HG03280 (cell line): ENCODE measurements at regions not wholly inside any gene's neighbourhood (a gene's known extent, or its start where the extent isn't known, plus 50 kb on each side); places are given as distances from the start of the nearest gene placed in this dataset.

ENCODE experiments used
- ATAC-seq: cut with Tn5 transposase; IDR thresholded peaks from one replicate; pipeline ENCODE4 v1.9.1; 2021; ENCODE audit warnings: mild to moderate bottlenecking, moderate library complexity; ENCODE audit not compliant: unreplicated experiment

DNA sequence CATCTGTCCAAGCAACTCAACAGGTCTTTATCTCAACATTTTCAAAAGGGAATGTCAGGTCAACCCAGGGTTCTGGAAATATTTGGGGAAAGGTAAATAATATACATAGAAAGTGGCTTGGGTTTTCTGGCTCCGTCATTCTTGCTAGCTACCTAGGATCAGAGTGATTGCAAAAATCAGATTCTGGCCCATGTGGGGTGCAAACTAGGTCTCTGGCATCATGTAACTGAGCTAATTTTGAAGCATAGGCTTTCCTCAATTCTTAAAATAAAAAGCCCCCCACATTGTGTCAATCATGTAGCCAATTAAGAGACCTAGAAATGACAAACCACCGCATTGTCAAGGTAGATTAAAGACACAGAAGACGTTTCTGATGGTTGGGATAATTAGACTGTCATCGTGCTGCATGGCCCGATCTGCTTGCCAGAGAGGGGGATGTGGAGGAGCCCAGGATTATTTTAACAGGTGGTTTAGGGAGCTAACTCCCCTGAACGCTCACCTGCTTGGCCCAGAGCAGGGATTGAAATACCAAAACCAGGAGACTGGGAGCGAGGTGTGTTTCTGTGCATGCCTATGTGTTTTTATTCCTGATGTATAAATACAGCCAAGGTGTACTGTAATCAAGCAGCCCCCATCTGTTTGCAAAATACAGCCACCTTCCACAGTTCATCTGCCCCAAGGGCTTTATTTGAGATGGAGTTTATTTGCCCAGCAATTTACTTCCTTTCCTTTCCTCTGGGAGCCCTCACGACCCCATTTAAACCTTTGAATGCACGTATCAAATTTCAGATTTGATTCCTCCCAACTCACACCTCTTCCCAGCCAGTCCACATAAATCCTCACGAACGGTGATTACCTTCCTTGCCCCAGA, 189.5 kb downstream of the TTC8 start:
- no peak for ATAC-seq

GRCh38 chr14:89014569-89014850, 190.1 kb downstream of the TTC8 start:
- no peak for ATAC-seq

GRCh38 chr14:89015016-89015415, 190.6 kb downstream of the TTC8 start:
- ATAC-seq = no peak

- ATAC-seq = no peak
These were observed 193.0 kb downstream of the TTC8 start for GRCh38 chr14:89017417-89017816.

GRCh38 chr14:89022274-89022673, 197.8 kb downstream of the TTC8 start:
- no peak for ATAC-seq

GRCh38 chr14:89024691-89025090, 200.2 kb downstream of the TTC8 start:
- ATAC-seq = no peak

DNA sequence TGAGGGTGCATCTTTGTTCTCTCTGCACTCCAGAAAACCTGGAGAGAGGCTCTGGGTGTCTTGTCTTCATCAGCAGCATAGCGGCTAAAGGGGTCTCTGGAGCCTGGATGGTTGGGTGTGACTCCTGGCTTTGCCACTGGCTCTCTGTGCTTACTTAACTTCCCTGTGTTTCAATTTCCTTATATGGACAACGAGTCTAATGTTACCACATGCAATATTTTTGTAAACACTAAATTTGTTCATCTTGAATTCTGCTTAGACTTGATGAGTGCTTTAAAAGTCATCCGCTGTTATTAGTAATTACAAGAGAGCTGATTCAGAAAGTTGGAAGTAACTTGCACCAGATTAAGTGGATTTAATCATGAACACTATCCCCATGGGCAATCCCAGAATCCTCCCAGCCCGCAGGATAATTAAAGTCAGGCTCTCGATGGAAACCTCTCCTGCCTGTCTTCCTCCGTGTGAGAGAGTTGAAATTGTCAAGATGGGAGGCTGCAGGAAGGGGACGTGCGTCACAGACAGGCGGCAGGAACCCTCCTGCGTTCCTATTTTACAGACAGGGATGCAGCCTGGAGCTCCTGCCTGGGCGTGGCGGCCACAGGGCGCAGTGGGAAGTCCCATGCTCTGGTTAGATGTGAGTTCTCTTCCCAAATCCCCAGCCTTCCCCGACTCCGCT, 201.2 kb downstream of the TTC8 start:
- no peak for ATAC-seq

DNA sequence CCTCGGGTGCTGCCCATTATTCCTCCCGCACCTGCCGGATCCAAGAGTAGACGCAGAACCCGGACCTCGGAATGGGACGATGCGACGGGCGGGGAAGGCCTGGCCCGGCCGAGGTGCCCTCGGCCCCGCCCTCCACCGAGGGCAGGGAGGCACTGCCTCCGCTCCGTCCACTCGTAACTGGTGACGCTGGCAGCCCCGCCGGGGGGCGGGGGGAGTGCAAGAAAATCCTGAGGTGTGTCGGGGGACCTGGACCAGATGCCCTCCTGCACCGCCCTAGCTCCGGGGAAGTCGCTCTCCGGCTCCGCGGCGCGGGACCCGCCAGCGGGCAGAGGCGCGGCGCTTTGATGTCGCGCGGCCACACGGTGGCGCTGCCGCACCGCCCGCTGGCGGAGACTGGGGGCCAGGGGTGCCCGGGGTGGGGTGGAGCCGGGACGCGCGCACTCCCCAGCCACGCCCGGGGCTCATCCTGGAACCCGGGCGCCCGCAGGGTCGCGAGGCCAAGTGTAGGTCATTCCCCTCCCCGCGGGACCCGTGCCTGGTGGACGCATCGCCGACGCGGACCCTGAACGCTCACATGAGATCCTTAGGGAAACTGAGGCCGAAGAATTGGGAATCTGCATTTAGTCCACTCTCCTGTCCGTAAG, 202.8 kb downstream of the TTC8 start:
- peak; percentile 84 for ATAC-seq

DNA sequence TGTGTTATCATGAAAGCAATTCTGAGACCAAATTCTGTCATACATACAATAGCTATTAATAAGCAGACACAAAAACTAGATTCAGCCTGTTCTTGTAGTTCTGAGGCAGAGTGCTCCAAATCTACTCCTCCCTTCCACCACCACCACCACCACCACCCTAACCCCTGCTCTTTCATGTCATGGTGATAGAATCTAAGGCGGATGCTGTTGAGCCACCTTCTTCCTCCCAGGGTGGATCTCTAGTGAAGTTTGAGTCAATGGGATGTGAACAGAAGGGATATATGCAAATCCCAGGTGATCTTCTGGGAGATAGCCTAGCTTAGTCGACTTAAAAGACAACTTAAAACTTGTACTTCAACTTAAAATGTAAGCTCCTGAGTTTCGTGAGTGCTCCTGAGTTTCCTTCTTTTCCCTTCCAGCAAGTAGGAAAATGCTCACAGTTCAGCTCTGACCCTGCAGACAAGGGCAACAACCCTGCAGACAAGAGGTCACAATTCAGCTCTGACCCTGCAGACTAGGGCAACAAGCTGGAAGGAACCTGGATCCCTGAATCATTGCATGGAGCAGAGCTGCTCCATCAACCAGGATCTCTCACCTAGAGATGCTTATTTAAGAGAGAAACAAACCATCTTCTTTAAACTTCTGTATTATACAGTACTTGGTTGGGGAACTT, 204.1 kb downstream of the TTC8 start:
- ATAC-seq = no peak

GRCh38 chr14:89029961-89030694, 205.7 kb downstream of the TTC8 start:
- no peak for ATAC-seq

- ATAC-seq = no peak
These were observed 206.5 kb downstream of the TTC8 start for GRCh38 chr14:89030921-89031320.

- no peak for ATAC-seq
These were observed 207.7 kb downstream of the TTC8 start for GRCh38 chr14:89032086-89032649.

- ATAC-seq = no peak
These were observed 209.3 kb downstream of the TTC8 start for GRCh38 chr14:89033756-89034155.

- ATAC-seq = no peak
These were observed 211.9 kb downstream of the TTC8 start for GRCh38 chr14:89036371-89036770.

DNA sequence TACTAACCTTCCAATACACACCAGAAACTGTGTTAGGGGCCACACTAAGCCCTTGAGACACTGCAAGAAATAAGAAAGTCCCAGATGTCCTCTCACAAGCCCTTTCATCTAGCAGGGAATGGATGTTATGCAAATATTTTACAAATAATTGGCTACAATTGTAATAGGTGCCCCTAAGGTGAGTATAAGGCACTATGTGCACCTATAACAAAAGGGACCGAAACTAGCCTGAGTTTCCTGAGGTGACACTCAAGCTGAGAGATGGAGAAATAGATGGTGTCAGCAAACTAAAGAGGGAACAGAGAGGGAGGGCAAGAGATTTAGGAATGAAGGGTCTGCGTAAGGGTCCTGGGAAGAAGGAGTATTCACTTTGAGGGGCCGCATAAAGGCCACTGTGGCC, 212.6 kb downstream of the TTC8 start:
- no peak for ATAC-seq

DNA sequence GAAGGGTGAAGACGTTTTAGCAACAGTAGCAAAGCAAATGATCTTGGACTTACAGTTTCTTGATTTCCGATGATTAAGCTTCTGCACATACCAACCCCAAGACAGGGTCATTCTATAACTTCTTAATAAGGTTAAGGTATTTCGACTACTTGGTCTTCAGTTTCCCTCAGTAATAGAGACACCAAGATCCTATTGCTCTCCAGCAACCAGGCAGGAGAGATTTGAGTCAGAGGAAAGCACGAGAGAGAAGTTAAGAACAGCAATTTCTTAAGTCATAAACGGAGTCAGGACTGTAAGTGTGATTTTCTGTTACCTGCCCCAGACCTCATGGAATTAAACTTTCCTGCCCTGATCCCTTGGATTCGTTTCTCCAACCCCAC, 215.6 kb downstream of the TTC8 start:
- ATAC-seq = no peak

- ATAC-seq = peak; percentile 86
These were observed 216.2 kb downstream of the TTC8 start for GRCh38 chr14:89040460-89041256.

GRCh38 chr14:89041257-89041582, 216.8 kb downstream of the TTC8 start:
- ATAC-seq = no peak

DNA sequence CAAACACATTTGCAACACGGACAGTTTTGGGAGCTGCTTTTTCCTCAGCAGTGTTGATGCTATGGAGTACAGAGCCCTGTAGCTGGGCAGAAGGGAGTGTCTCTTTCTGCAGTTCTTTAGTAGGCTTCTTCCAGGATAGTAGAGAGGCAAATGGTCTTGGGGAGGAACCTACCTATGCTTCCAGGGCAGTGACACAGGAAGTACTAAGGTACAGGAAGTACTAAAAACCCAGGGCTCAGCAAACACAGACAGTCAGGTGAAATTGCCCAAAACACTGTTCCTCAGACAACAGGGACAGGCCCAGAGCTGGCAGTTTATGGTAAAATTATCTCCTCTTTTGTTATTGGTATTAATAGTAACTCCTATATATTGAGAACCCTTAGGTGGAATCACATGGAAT, 217.6 kb downstream of the TTC8 start:
- no peak for ATAC-seq

DNA sequence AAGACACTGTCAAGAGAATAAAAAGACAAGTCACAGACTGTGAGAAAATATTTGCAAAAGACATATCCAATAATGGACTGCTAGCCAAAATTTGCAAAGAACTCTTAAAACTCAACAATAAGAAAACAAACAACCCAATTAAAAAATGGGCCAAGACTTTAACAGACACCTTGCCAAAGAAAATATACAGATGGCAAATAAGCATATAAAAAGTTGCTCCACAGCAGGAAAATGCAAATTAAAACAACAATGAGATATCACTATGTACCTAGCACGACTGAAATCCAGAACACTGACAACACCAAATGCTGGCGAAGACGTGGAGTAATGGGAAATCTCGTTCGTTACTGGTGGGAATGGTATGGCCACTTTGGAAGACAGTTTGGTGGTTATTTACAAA, 228.9 kb downstream of the TTC8 start:
- ATAC-seq = no peak
